GM06990 (cell line): ENCODE measurements at regions not wholly inside any gene's neighbourhood (a gene's known extent, or its start where the extent isn't known, plus 50 kb on each side); places are given as distances from the start of the nearest gene placed in this dataset.

Source experiments
- DNase-seq: peaks from one replicate; pipeline ENCODE4 v3.0.0-alpha.2; 2011; ENCODE audit not compliant: insufficient read length; ENCODE audit errors: extremely low read depth
- H3K27me3 ChIP-seq: replicated peaks from 2 replicates; pipeline ENCODE4 v1.6.0; 2011; ENCODE audit warnings: low read length; ENCODE audit not compliant: control insufficient read depth, insufficient read depth
- H3K36me3 ChIP-seq: 2 replicates; pipeline ENCODE4 v1.5.1; 2011; ENCODE audit warnings: low read length; ENCODE audit not compliant: control insufficient read depth, insufficient read depth
- H3K4me3 ChIP-seq: replicated peaks from 2 replicates; pipeline ENCODE4 v1.5.1; 2011; ENCODE audit warnings: low read depth, mild to moderate bottlenecking, control low read depth, low read length
- CTCF ChIP-seq: IDR thresholded peaks from 2 replicates; pipeline ENCODE4 v1.5.1; 2011; ENCODE audit warnings: low read length, control low read depth, mild to moderate bottlenecking, inconsistent platforms; ENCODE audit not compliant: insufficient read depth, poor library complexity, severe bottlenecking

DNA sequence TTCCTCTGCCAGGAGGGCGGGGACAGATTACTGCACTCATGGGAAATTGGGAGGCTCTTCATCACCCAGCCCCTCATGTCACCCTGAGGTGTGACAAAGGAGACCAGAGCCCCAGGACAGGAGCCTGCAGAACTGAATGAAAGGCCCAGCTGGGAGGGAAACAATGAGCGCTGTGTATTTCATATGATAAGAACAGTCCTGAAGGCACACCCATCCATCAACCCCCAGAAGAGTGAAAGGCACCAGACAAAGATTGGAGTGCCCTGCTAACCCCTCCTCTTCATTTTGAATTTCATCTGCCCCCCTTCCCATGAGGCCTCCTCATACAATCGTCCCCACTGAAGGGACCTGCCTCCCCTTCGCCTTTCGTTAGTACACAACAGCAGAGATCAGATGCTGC, 160.0 kb upstream of the PRICKLE2 start:
- Histone ChIP-seq H3K4me3 (no peak overlapping the region), H3K27me3 (no peaks in the 10 kb centered on the region), H3K36me3 (no peaks in the 10 kb centered on the region)
- TF ChIP-seq CTCF = no peak
- no peak for DNase-seq

DNA sequence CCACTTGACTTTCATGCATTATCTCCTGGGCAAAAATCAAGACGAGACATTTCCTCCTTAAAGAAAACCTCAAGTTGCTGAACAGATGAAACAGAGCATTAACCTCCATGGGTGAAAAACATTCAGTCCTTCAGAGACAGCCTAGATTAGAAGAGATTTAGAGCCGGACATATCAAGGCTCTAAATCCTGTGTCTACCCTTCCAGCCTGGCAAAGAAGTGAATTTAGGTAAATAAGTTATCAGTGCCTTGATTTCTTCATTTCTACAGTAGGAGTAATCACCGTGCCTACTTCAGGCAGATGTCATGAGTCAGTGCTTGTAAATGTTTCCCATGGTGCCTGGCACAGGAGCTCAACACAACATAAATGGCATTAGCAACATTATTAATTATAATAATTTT, 159.3 kb upstream of the PRICKLE2 start:
- TF ChIP-seq CTCF = no peak
- Histone ChIP-seq H3K27me3 (no peaks in the 10 kb centered on the region), H3K36me3 (no peaks in the 10 kb centered on the region), H3K4me3 (no peak overlapping the region)
- no peak for DNase-seq

- TF ChIP-seq CTCF = no peak
- DNase-seq = no peak
- Histone ChIP-seq H3K36me3 (no peaks in the 10 kb centered on the region), H3K27me3 (no peaks in the 10 kb centered on the region; the same call in 1 of the 2 replicates), H3K4me3 (no peak overlapping the region)
Measured at GRCh38 chr3:64382153-64382552, 156.9 kb upstream of the PRICKLE2 start.

DNA sequence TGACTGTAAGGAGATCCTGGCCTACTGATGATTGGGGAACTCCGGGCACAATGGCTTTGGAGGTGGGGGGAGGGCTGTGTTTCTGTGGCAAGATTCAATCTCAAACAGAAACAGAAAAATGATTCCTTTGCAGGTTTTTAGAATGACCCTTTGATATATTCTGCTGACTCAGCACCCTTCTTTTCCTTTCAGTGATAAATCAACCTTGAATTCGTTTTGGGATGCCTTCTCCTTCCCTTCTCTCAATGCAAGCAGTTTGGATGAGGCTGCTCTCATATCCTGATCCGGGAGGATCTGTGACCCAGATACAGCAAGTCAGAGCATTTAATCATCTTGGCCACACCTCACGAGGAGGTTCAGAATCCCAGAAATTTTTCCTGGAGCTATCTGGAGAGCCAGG, 156.1 kb upstream of the PRICKLE2 start:
- DNase-seq = no peak
- no peaks in the 10 kb centered on the region; the same call in 1 of the 2 replicates for H3K27me3 ChIP-seq
- H3K36me3 ChIP-seq = no peaks in the 10 kb centered on the region
- H3K4me3 ChIP-seq = no peak overlapping the region
- no peak for TF ChIP-seq CTCF

DNA sequence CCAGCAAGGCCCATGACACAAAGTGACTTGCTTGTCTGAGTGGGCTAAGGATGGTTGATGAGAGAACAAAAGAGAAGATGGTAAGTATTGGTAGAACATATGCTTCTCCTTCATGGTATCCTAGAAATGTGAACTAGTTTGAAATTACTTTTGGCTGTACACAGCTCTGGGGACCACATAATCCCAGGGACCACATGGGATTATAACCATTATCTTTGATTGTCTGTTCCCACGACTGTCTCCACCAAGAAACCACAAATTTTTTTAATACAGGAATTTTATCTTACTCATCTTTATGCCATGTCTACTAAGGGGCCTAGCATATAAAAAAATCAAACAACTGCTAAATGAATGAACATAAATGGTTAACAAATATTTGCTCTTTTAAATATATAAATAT, 155.3 kb upstream of the PRICKLE2 start:
- TF ChIP-seq CTCF = no peak
- H3K4me3 ChIP-seq = no peak overlapping the region
- no peaks in the 10 kb centered on the region; the same call in 1 of the 2 replicates for H3K27me3 ChIP-seq
- no peak for DNase-seq
- no peaks in the 10 kb centered on the region for H3K36me3 ChIP-seq

DNA sequence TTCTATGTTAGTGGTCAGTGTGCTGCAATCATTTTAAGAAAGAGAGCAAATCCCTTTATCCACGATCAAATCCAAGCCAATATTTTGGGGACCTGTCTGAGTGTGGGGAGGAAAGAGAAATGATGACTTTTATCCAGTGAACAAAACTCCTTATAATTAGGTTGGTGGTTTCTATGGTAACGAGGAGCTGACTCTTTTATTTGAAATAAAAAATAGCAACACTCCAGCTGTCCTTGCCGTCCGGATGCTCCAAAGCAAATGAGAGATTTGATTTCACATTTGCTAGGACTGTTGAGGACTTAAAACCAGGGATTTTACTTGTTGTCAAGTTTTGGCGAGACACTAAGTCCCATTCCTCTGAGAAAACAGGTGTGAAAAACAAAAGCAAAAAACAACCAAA, 154.0 kb upstream of the PRICKLE2 start:
- no peaks in the 10 kb centered on the region for H3K36me3 ChIP-seq
- H3K4me3 ChIP-seq = no peak overlapping the region
- H3K27me3 ChIP-seq = no peaks in the 10 kb centered on the region; the same call in 1 of the 2 replicates
- no peak for TF ChIP-seq CTCF
- DNase-seq = no peak
